GM13976 (cell line): ENCODE measurements at regions not wholly inside any gene's neighbourhood (a gene's known extent, or its start where the extent isn't known, plus 50 kb on each side); places are given as distances from the start of the nearest gene placed in this dataset.

Experiments used
- DNase-seq: peaks from one replicate; pipeline ENCODE4 v3.0.0; 2012; ENCODE audit warnings: low spot score
- in situ Hi-C: fragments of 300-500 bp; cut with MboI; formaldehyde crosslinking; loops from one replicate; pipeline ENCODE4 v1.12.0; 2022; ENCODE audit warnings: low sequenced_read_pairs, mixed read lengths, inconsistent platforms; ENCODE audit not compliant: unreplicated experiment
- TF ChIP-seq, protein P1 (sequence below): IDR thresholded peaks from 2 replicates; pipeline ENCODE4 v1.5.1; 2012; ENCODE audit warnings: borderline replicate concordance, mild to moderate bottlenecking; ENCODE audit not compliant: insufficient read depth; ENCODE audit errors: extremely low read depth, missing control alignments, control extremely low read depth

GRCh38 chr2:123258877-123259539 is 766.1 kb upstream of the CNTNAP5 start:
- in situ Hi-C loops: no loop called here
- TF ChIP-seq, protein P1, sequence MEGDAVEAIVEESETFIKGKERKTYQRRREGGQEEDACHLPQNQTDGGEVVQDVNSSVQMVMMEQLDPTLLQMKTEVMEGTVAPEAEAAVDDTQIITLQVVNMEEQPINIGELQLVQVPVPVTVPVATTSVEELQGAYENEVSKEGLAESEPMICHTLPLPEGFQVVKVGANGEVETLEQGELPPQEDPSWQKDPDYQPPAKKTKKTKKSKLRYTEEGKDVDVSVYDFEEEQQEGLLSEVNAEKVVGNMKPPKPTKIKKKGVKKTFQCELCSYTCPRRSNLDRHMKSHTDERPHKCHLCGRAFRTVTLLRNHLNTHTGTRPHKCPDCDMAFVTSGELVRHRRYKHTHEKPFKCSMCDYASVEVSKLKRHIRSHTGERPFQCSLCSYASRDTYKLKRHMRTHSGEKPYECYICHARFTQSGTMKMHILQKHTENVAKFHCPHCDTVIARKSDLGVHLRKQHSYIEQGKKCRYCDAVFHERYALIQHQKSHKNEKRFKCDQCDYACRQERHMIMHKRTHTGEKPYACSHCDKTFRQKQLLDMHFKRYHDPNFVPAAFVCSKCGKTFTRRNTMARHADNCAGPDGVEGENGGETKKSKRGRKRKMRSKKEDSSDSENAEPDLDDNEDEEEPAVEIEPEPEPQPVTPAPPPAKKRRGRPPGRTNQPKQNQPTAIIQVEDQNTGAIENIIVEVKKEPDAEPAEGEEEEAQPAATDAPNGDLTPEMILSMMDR: no peak

GRCh38 chr2:123262856-123263255 is 762.2 kb upstream of the CNTNAP5 start:
- TF ChIP-seq, protein P1: no peak
- in situ Hi-C loops: no loop called here

More at GRCh38 chr2:123258877-123259539, 766.1 kb upstream of the CNTNAP5 start:
- DNase-seq: no peak

GRCh38 chr2:123283431-123283830 is 741.7 kb upstream of the CNTNAP5 start:
- TF ChIP-seq, protein P1: no peak
- no peak for DNase-seq
- in situ Hi-C loops: no loop called here

More at GRCh38 chr2:123262856-123263255, 762.2 kb upstream of the CNTNAP5 start:
- DNase-seq: no peak

- no peak for DNase-seq
- in situ Hi-C loops: no loop called here
- TF ChIP-seq, protein P1: no peak
Observed at GRCh38 chr2:123303731-123304130, 721.4 kb upstream of the CNTNAP5 start.
